ENCODE measurements at regions not wholly inside any gene's neighbourhood (a gene's known extent, or its start where the extent isn't known, plus 50 kb on each side); places are given as distances from the start of the nearest gene placed in this dataset.

DNA sequence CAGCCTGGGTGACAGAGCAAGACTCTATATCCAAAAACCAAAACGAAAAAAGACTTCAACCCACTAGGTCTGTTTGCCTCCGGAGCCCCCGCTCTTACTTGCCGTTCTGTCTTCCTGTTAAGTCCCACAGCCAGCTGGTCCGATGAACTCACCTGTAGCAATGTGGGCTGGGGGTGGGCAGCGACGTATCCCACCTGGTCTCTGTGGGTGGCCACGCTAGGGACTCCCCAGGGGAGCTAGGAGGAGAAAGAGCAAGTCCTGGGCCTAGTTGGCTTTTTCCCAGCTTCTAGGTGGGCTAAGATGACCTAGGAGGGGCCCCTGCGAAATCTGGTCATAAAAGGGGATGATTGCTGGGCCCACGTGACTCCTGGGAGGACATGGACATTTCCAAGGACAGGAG, 166.0 kb upstream of the KCNG1 start:
- TF ChIP-seq, protein P1, sequence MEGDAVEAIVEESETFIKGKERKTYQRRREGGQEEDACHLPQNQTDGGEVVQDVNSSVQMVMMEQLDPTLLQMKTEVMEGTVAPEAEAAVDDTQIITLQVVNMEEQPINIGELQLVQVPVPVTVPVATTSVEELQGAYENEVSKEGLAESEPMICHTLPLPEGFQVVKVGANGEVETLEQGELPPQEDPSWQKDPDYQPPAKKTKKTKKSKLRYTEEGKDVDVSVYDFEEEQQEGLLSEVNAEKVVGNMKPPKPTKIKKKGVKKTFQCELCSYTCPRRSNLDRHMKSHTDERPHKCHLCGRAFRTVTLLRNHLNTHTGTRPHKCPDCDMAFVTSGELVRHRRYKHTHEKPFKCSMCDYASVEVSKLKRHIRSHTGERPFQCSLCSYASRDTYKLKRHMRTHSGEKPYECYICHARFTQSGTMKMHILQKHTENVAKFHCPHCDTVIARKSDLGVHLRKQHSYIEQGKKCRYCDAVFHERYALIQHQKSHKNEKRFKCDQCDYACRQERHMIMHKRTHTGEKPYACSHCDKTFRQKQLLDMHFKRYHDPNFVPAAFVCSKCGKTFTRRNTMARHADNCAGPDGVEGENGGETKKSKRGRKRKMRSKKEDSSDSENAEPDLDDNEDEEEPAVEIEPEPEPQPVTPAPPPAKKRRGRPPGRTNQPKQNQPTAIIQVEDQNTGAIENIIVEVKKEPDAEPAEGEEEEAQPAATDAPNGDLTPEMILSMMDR (IDR thresholded peaks at IDR 0.05): no peak
- TF ChIP-seq POLR2A (IDR thresholded peaks at IDR 0.05): no peak
